ENCODE measurements at regions not wholly inside any gene's neighbourhood (a gene's known extent, or its start where the extent isn't known, plus 50 kb on each side); places are given as distances from the start of the nearest gene placed in this dataset.

- TF ChIP-seq CTCF (IDR thresholded peaks at IDR 0.05) (no peak), EP300 (IDR thresholded peaks at IDR 0.05) (no peak), POLR2A (IDR thresholded peaks at IDR 0.05) (no peak)
These were observed 224.0 kb upstream of the IRX4 start for GRCh38 chr5:2106721-2107120.

All from ovary (tissue), 3 donors.